Head of caudate nucleus (tissue), 42 donors: ENCODE measurements at regions not wholly inside any gene's neighbourhood (a gene's known extent, or its start where the extent isn't known, plus 50 kb on each side); places are given as distances from the start of the nearest gene placed in this dataset.
A peak's percentile ranks its signal among the peaks of the same experiment; 100 is the strongest.

Experiments used
- DNase-seq, 42 donors: peaks; one replicate each; pipeline versions ENCODE4 v3.0.0 to v3.0.0-alpha.2; 2020 to 2021; ENCODE audit warnings: mixed read lengths in 7 of 42
- intact Hi-C: fragments of 100-400 bp; cut with DNase I; formaldehyde crosslinking; loops from one replicate; pipeline ENCODE4 v1.15.0; 2022

- intact Hi-C loops: no loop called here
- DNase-seq: no peak
These were observed 215.4 kb upstream of the DCN start for GRCh38 chr12:91397866-91398532.

- intact Hi-C loops: no loop called here
- no peak for DNase-seq
These were observed 213.7 kb upstream of the DCN start for GRCh38 chr12:91396293-91396692.

- DNase-seq: no peak
- intact Hi-C loops: no loop called here
These were observed 213.1 kb upstream of the DCN start for GRCh38 chr12:91395628-91396135.

- DNase-seq: no peak
- intact Hi-C loops: no loop called here
These were observed 212.3 kb upstream of the DCN start for GRCh38 chr12:91394903-91395302.

GRCh38 chr12:91388573-91388972 is 206.0 kb upstream of the DCN start:
- intact Hi-C loops: loop anchor here (5.0 to 10.0 kb wide), 2 partner anchors 186 to 1184 kb away; no protein-coding TSS in a partner anchor
- no peak for DNase-seq

- intact Hi-C loops: loop anchor here (5.0 to 10.0 kb wide), 2 partner anchors 187 to 1185 kb away; no protein-coding TSS in a partner anchor
- no peak for DNase-seq
These were observed 205.0 kb upstream of the DCN start for GRCh38 chr12:91387461-91388134.

- DNase-seq: no peak
- intact Hi-C loops: loop anchor here (5.0 to 10.0 kb wide), 4 partner anchors 190 to 1267 kb away; partner anchors contain the start of gene BTG1
These were observed 202.2 kb upstream of the DCN start for GRCh38 chr12:91384806-91385205.

GRCh38 chr12:91384366-91384765 is 201.7 kb upstream of the DCN start:
- intact Hi-C loops: loop anchor here (5.0 to 10.0 kb wide), 3 partner anchors 190 to 1268 kb away; partner anchors contain the start of gene BTG1
- no peak for DNase-seq

- no peak for DNase-seq
- intact Hi-C loops: loop anchor here (5.0 to 10.0 kb wide), 3 partner anchors 192 to 1269 kb away; partner anchors contain the start of gene BTG1
These were observed 200.5 kb upstream of the DCN start for GRCh38 chr12:91383099-91383498.

- intact Hi-C loops: loop anchor here (5.0 to 10.0 kb wide), 3 partner anchors 193 to 1270 kb away; partner anchors contain the start of gene BTG1
- peak; percentile 71 to 97 (median 92) for DNase-seq
These were observed 199.5 kb upstream of the DCN start for GRCh38 chr12:91382081-91382543.

GRCh38 chr12:91381309-91381804 is 198.7 kb upstream of the DCN start:
- peak; percentile 40 to 92 (median 82) for DNase-seq
- intact Hi-C loops: loop anchor here (5.0 to 10.0 kb wide), 3 partner anchors 193 to 1271 kb away; partner anchors contain the start of gene BTG1

GRCh38 chr12:91380631-91381030 is 198.0 kb upstream of the DCN start:
- DNase-seq: no peak
- intact Hi-C loops: loop anchor here (5.0 to 10.0 kb wide), 3 partner anchors 194 to 1272 kb away; partner anchors contain the start of gene BTG1

GRCh38 chr12:91379051-91379775 is 196.6 kb upstream of the DCN start:
- no peak for DNase-seq
- intact Hi-C loops: no loop called here

- DNase-seq: no peak
- intact Hi-C loops: no loop called here
These were observed 194.8 kb upstream of the DCN start for GRCh38 chr12:91377436-91377835.

- intact Hi-C loops: no loop called here
- DNase-seq: no peak
These were observed 190.5 kb upstream of the DCN start for GRCh38 chr12:91373086-91373485.

- intact Hi-C loops: no loop called here
These were observed 187.7 kb upstream of the DCN start for GRCh38 chr12:91370086-91370868.

GRCh38 chr12:91368613-91369012 is 186.0 kb upstream of the DCN start:
- no peak for DNase-seq
- intact Hi-C loops: no loop called here

More at GRCh38 chr12:91370086-91370868, 187.7 kb upstream of the DCN start:
- no peak for DNase-seq

GRCh38 chr12:91367234-91367849 is 184.7 kb upstream of the DCN start:
- intact Hi-C loops: no loop called here
- no peak for DNase-seq
